Heart left ventricle (tissue), 13 donors: ENCODE measurements at regions not wholly inside any gene's neighbourhood (a gene's known extent, or its start where the extent isn't known, plus 50 kb on each side); places are given as distances from the start of the nearest gene placed in this dataset.

Source experiments
- POLR2A ChIP-seq, 2 donors: fragments of 450-650 bp; IDR thresholded peaks; one replicate each; pipeline ENCODE4 v1.6.1; 2017; ENCODE audit warnings: antibody characterized with exemption in 2 of 2, mild to moderate bottlenecking in 2 of 2, moderate library complexity in 2 of 2
- TF ChIP-seq, protein P1 (sequence below), 12 donors: fragments of 200-600 bp; sonication (generic) in 4 of 12; IDR thresholded peaks; one replicate each; pipeline versions ENCODE4 v1.5.0 to v1.8.0; 2018 to 2022; ENCODE audit warnings: antibody characterized with exemption in 12 of 12, mild to moderate bottlenecking in 5 of 12
- donor health status: ischemic (EF 13 %, LVEDD 7.1; RV severe dilation, severe dysfunction).
- donor health status: DM: no; HTN: yes; CAD: no.
- donor health status: DM: no; HTN: no; CAD: no.
- donor health status: ischemic (EF 25% LVEDD 6.9; RV normal size, moderate dysfunction).
- donor health status: ischemic (EF 25% LVEDD 5.7; RV mildly dilated, moderate dysfunction).
- donor health status: ischemic (EF 35%, LVEDD 5.7; RV mildly dilated, moderate dysfunction).
- donor health status: nonischemic (EF 11% LVEDD 7.7; RV severe dilation, severe dysfunction).
- donor health status: DM: yes; HTN: yes; CAD: no.
- donor health status: PGD.
- donor health status: ischemic (EF 29% LVEDD 5.4; RV normal size, mild dysfunction).
- donor health status: nonischemic (EF 23%, LVEDD 6.1; RV moderate dilation, normal function).

- TF ChIP-seq, protein P1, sequence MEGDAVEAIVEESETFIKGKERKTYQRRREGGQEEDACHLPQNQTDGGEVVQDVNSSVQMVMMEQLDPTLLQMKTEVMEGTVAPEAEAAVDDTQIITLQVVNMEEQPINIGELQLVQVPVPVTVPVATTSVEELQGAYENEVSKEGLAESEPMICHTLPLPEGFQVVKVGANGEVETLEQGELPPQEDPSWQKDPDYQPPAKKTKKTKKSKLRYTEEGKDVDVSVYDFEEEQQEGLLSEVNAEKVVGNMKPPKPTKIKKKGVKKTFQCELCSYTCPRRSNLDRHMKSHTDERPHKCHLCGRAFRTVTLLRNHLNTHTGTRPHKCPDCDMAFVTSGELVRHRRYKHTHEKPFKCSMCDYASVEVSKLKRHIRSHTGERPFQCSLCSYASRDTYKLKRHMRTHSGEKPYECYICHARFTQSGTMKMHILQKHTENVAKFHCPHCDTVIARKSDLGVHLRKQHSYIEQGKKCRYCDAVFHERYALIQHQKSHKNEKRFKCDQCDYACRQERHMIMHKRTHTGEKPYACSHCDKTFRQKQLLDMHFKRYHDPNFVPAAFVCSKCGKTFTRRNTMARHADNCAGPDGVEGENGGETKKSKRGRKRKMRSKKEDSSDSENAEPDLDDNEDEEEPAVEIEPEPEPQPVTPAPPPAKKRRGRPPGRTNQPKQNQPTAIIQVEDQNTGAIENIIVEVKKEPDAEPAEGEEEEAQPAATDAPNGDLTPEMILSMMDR (IDR thresholded peaks at IDR 0.05), result no peak
- no peak for TF ChIP-seq POLR2A (IDR thresholded peaks at IDR 0.05)
Observed at GRCh38 chr13:90701264-90701663, 646.2 kb upstream of the MIR17HG start.
